ENCODE measurements at regions not wholly inside any gene's neighbourhood (a gene's known extent, or its start where the extent isn't known, plus 50 kb on each side); places are given as distances from the start of the nearest gene placed in this dataset.
"Not testable (repeated sequence)": the region's sequence is repeated elsewhere in the genome, so short reads cannot be mapped to it uniquely, and the experiment has no call there.

- DNase-seq = no peak
Observed at GRCh38 chr5:66354422-66354821, 210.3 kb downstream of the SREK1 start.

- DNase-seq = no peak
Observed at GRCh38 chr5:66356011-66356565, 212.0 kb downstream of the SREK1 start.

- DNase-seq = no peak
Observed at GRCh38 chr5:66358741-66359140, 214.6 kb downstream of the SREK1 start.

- DNase-seq = no peak
Observed at GRCh38 chr5:66361070-66361469, 217.0 kb downstream of the SREK1 start.

- DNase-seq = no peak
Observed at GRCh38 chr5:66362046-66362445, 217.9 kb downstream of the SREK1 start.

- no peak for DNase-seq
Observed at GRCh38 chr5:66362687-66363086, 218.6 kb downstream of the SREK1 start.

GRCh38 chr5:66363097-66363496 is 219.0 kb downstream of the SREK1 start:
- DNase-seq = no peak

- no peak for DNase-seq
Observed at GRCh38 chr5:66364186-66364585, 220.1 kb downstream of the SREK1 start.

- no peak for DNase-seq
Observed at GRCh38 chr5:66365981-66366380, 221.9 kb downstream of the SREK1 start.

GRCh38 chr5:66367814-66368541 is 223.9 kb downstream of the SREK1 start:
- no peak for DNase-seq

GRCh38 chr5:66368811-66369210 is 224.7 kb downstream of the SREK1 start:
- DNase-seq = no peak

GRCh38 chr5:66377747-66378146 is 218.4 kb upstream of the MAST4 start:
- no peak for DNase-seq

- no peak for DNase-seq
Observed at GRCh38 chr5:66378407-66378806, 217.8 kb upstream of the MAST4 start.

- DNase-seq = no peak
Observed at GRCh38 chr5:66382152-66382551, 214.0 kb upstream of the MAST4 start.

- not testable (repeated sequence) for DNase-seq
Observed at GRCh38 chr5:66405145-66405544, 191.0 kb upstream of the MAST4 start.

GRCh38 chr5:66406761-66407336 is 189.3 kb upstream of the MAST4 start:
- peak; percentile 75 to 83 for DNase-seq

GRCh38 chr5:66407765-66408164 is 188.4 kb upstream of the MAST4 start:
- no peak for DNase-seq

- no peak for DNase-seq
Observed at GRCh38 chr5:66408576-66408975, 187.6 kb upstream of the MAST4 start.

GRCh38 chr5:66410122-66410521 is 186.1 kb upstream of the MAST4 start:
- peak; percentile 43 to 54 for DNase-seq

- DNase-seq = no peak
Observed at GRCh38 chr5:66411701-66412100, 184.5 kb upstream of the MAST4 start.

- no peak for DNase-seq
Observed at GRCh38 chr5:66413931-66414330, 182.3 kb upstream of the MAST4 start.

- no peak for DNase-seq
Observed at GRCh38 chr5:66415208-66415607, 181.0 kb upstream of the MAST4 start.

GRCh38 chr5:66416698-66417097 is 179.5 kb upstream of the MAST4 start:
- DNase-seq = no peak

- DNase-seq = no peak
Observed at GRCh38 chr5:66417781-66418180, 178.4 kb upstream of the MAST4 start.

GRCh38 chr5:66423484-66423883 is 172.7 kb upstream of the MAST4 start:
- DNase-seq = no peak
